ENCODE measurements at regions not wholly inside any gene's neighbourhood (a gene's known extent, or its start where the extent isn't known, plus 50 kb on each side); places are given as distances from the start of the nearest gene placed in this dataset.

- TF ChIP-seq CTCF (IDR thresholded peaks at IDR 0.05; ENCODE audit: insufficient read depth, low read depth, low read length, missing control alignments) = no peak
- DNase-seq (ENCODE audit: low read depth) = no peak
- H3K4me3 ChIP-seq (ENCODE audit: low read depth, low read length) = no peak overlapping the region
Observed at GRCh38 chr3:150049317-150049716, 78.6 kb upstream of the PFN2 start.

GRCh38 chr3:150041877-150042276, 71.2 kb upstream of the PFN2 start:
- H3K4me3 ChIP-seq (ENCODE audit: low read depth, low read length) = no peak overlapping the region
- no peak for DNase-seq (ENCODE audit: low read depth)
- TF ChIP-seq CTCF (IDR thresholded peaks at IDR 0.05; ENCODE audit: insufficient read depth, low read depth, low read length, missing control alignments) = no peak

- no peak for TF ChIP-seq CTCF (IDR thresholded peaks at IDR 0.05; ENCODE audit: insufficient read depth, low read depth, low read length, missing control alignments)
- peak; percentile 18 for DNase-seq (ENCODE audit: low read depth)
- H3K4me3 ChIP-seq (ENCODE audit: low read depth, low read length) = no peak overlapping the region
Observed at GRCh38 chr3:150040097-150040496, 69.4 kb upstream of the PFN2 start.

GRCh38 chr3:150038830-150039229, 68.1 kb upstream of the PFN2 start:
- TF ChIP-seq CTCF (IDR thresholded peaks at IDR 0.05; ENCODE audit: insufficient read depth, low read depth, low read length, missing control alignments) = no peak
- no peak for DNase-seq (ENCODE audit: low read depth)
- no peak overlapping the region for H3K4me3 ChIP-seq (ENCODE audit: low read depth, low read length)

- peak; percentile 39 for DNase-seq (ENCODE audit: low read depth)
- no peak for TF ChIP-seq CTCF (IDR thresholded peaks at IDR 0.05; ENCODE audit: insufficient read depth, low read depth, low read length, missing control alignments)
- no peak overlapping the region for H3K4me3 ChIP-seq (ENCODE audit: low read depth, low read length)
Observed at GRCh38 chr3:150036780-150037179, 66.1 kb upstream of the PFN2 start.

GRCh38 chr3:150035910-150036612, 65.4 kb upstream of the PFN2 start:
- no peak for TF ChIP-seq CTCF (IDR thresholded peaks at IDR 0.05; ENCODE audit: insufficient read depth, low read depth, low read length, missing control alignments)
- DNase-seq (ENCODE audit: low read depth) = no peak
- H3K4me3 ChIP-seq (ENCODE audit: low read depth, low read length) = no peak overlapping the region

- DNase-seq (ENCODE audit: low read depth) = peak; percentile 11
- no peak for TF ChIP-seq CTCF (IDR thresholded peaks at IDR 0.05; ENCODE audit: insufficient read depth, low read depth, low read length, missing control alignments)
- H3K4me3 ChIP-seq (ENCODE audit: low read depth, low read length) = no peak overlapping the region
Observed at GRCh38 chr3:150035301-150035779, 64.6 kb upstream of the PFN2 start.

Measured in GM12865 (cell line).